ENCODE measurements at regions not wholly inside any gene's neighbourhood (a gene's known extent, or its start where the extent isn't known, plus 50 kb on each side); places are given as distances from the start of the nearest gene placed in this dataset.

DNA sequence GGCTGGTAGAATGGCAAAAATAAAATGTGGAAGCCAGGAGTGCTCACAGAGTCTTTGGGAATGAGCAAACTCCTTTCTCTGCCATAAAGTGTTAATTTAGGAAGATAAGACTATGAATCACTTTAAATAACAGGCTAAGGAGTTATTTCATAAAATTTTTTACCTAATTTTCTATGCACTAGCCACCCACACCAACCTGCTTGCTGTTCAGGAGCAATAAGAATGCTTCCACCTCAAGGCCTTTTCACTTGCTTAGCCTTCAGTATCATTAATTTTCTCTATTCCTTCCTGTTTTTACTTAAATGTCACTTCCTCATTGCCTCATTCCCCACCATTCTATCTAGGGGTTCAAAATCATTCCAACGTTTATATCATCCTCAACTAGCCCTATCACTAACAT, 326.8 kb downstream of the CCER1 start:
- CTCF ChIA-PET, result no interaction called here
- TF ChIP-seq, protein P1, sequence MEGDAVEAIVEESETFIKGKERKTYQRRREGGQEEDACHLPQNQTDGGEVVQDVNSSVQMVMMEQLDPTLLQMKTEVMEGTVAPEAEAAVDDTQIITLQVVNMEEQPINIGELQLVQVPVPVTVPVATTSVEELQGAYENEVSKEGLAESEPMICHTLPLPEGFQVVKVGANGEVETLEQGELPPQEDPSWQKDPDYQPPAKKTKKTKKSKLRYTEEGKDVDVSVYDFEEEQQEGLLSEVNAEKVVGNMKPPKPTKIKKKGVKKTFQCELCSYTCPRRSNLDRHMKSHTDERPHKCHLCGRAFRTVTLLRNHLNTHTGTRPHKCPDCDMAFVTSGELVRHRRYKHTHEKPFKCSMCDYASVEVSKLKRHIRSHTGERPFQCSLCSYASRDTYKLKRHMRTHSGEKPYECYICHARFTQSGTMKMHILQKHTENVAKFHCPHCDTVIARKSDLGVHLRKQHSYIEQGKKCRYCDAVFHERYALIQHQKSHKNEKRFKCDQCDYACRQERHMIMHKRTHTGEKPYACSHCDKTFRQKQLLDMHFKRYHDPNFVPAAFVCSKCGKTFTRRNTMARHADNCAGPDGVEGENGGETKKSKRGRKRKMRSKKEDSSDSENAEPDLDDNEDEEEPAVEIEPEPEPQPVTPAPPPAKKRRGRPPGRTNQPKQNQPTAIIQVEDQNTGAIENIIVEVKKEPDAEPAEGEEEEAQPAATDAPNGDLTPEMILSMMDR (IDR thresholded peaks at IDR 0.05; ENCODE audit: control extremely low read depth, extremely low read depth, low read depth, missing control alignments), result no peak
- DNase-seq (ENCODE audit: extremely low spot score), result no peak
- POLR2A ChIA-PET, result no interaction called here

GRCh38 chr12:90627180-90627896, 327.6 kb downstream of the CCER1 start:
- no peak for DNase-seq (ENCODE audit: extremely low spot score)
- ChIA-PET POLR2A (no interaction called here), CTCF (no interaction called here)
- TF ChIP-seq, protein P1 (IDR thresholded peaks at IDR 0.05; ENCODE audit: control extremely low read depth, extremely low read depth, low read depth, missing control alignments), result no peak

- CTCF ChIA-PET, result no interaction called here
- TF ChIP-seq, protein P1 (IDR thresholded peaks at IDR 0.05; ENCODE audit: control extremely low read depth, extremely low read depth, low read depth, missing control alignments), result no peak
- POLR2A ChIA-PET, result no interaction called here
- DNase-seq (ENCODE audit: extremely low spot score), result no peak
Measured at GRCh38 chr12:90622431-90622830, 332.5 kb downstream of the CCER1 start.

- TF ChIP-seq, protein P1 (IDR thresholded peaks at IDR 0.05; ENCODE audit: control extremely low read depth, extremely low read depth, low read depth, missing control alignments), result no peak
- no peak for DNase-seq (ENCODE audit: extremely low spot score)
- ChIA-PET POLR2A (no interaction called here), CTCF (no interaction called here)
Measured at GRCh38 chr12:90621927-90622326, 333.0 kb downstream of the CCER1 start.

GRCh38 chr12:90619943-90620342, 335.0 kb downstream of the CCER1 start:
- ChIA-PET CTCF (interaction anchor here (1.5 kb wide), 1 partner anchor 50 kb away, joined by 4 read pairs; no protein-coding TSS in a partner anchor), POLR2A (no interaction called here)
- TF ChIP-seq, protein P1 (IDR thresholded peaks at IDR 0.05; ENCODE audit: control extremely low read depth, extremely low read depth, low read depth, missing control alignments), result no peak
- DNase-seq (ENCODE audit: extremely low spot score), result no peak

GRCh38 chr12:90618586-90618985, 336.4 kb downstream of the CCER1 start:
- TF ChIP-seq, protein P1 (IDR thresholded peaks at IDR 0.05; ENCODE audit: control extremely low read depth, extremely low read depth, low read depth, missing control alignments), result no peak
- no peak for DNase-seq (ENCODE audit: extremely low spot score)
- ChIA-PET CTCF (interaction anchor here (1.5 kb wide), 1 partner anchor 52 kb away, joined by 4 read pairs; no protein-coding TSS in a partner anchor), POLR2A (no interaction called here)

Measured in GM10248 (cell line).